ENCODE measurements at regions not wholly inside any gene's neighbourhood (a gene's known extent, or its start where the extent isn't known, plus 50 kb on each side); places are given as distances from the start of the nearest gene placed in this dataset.

DNA sequence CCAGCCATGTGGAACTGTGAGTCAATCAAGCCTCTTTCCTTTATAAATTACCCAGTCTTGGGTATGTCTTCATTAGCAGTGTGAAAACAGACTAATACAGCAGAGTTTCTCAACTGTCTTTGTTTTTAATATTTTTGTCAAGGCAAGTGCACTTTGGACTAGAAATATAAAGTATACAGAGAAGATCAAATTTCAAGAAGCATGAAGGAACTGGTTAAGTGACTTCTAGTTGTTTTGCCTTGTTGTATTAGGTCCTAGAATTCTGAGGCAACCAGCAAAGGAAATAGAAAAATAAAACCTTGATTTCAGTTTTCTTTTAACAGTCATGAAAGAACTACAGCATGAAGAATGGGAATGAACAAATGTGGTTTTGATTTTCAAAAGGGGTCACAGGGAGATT is 131.1 kb upstream of the PTGFR start:
- ChIA-PET CTCF (no interaction called here), POLR2A (no interaction called here)
- H3K9me3 Mint-ChIP-seq (ENCODE audit: unreplicated experiment), result no peaks in the 10 kb centered on the region
- TF ChIP-seq, protein P1, sequence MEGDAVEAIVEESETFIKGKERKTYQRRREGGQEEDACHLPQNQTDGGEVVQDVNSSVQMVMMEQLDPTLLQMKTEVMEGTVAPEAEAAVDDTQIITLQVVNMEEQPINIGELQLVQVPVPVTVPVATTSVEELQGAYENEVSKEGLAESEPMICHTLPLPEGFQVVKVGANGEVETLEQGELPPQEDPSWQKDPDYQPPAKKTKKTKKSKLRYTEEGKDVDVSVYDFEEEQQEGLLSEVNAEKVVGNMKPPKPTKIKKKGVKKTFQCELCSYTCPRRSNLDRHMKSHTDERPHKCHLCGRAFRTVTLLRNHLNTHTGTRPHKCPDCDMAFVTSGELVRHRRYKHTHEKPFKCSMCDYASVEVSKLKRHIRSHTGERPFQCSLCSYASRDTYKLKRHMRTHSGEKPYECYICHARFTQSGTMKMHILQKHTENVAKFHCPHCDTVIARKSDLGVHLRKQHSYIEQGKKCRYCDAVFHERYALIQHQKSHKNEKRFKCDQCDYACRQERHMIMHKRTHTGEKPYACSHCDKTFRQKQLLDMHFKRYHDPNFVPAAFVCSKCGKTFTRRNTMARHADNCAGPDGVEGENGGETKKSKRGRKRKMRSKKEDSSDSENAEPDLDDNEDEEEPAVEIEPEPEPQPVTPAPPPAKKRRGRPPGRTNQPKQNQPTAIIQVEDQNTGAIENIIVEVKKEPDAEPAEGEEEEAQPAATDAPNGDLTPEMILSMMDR (IDR thresholded peaks at IDR 0.05; ENCODE audit: unreplicated experiment), result no peak
- H3K27ac Mint-ChIP-seq (ENCODE audit: low read depth, unreplicated experiment), result no peak overlapping the region
- no peaks in the 10 kb centered on the region for H3K27me3 Mint-ChIP-seq (ENCODE audit: insufficient read depth, unreplicated experiment)
- H3K36me3 Mint-ChIP-seq (ENCODE audit: insufficient read depth, unreplicated experiment), result no peaks in the 10 kb centered on the region
- BruUV-seq (replicated peaks), result no TSS peak
- DNase-seq (ENCODE audit: unreplicated experiment), result no peak
- H3K4me3 Mint-ChIP-seq (ENCODE audit: unreplicated experiment), result no peak overlapping the region
- no peaks in the 10 kb centered on the region for H3K4me1 Mint-ChIP-seq (ENCODE audit: insufficient read depth, unreplicated experiment)
- intact Hi-C loops (cut with micrococcal nuclease), result no loop called here

DNA sequence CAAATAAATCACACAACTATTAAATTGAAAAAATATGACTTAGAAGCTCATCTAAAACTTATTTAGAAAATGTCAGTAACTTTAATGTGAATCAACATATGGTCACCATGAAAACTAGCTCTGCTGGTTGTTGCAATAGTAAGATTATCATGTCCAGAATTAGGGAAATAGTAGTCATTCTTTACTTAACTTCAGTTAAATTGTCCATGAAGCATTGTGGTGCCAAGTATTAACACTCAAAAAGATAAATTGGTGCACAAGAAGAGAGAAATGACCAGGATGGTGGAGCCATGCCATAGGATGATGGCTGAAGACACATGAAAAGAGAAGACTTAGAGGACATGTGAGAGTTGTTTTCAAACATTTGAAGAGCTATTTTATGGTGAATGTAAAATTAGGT is 130.2 kb upstream of the PTGFR start:
- Mint-ChIP-seq H3K4me3 (ENCODE audit: unreplicated experiment) (no peak overlapping the region), H3K4me1 (ENCODE audit: insufficient read depth, unreplicated experiment) (no peaks in the 10 kb centered on the region), H3K27ac (ENCODE audit: low read depth, unreplicated experiment) (no peak overlapping the region), H3K36me3 (ENCODE audit: insufficient read depth, unreplicated experiment) (no peaks in the 10 kb centered on the region), H3K9me3 (ENCODE audit: unreplicated experiment) (no peaks in the 10 kb centered on the region), H3K27me3 (ENCODE audit: insufficient read depth, unreplicated experiment) (no peaks in the 10 kb centered on the region)
- ChIA-PET POLR2A (interaction anchor here (0.8 to 1.2 kb wide), 2 partner anchors 9 to 14 kb away, joined by 3 to 5 read pairs; no protein-coding TSS in a partner anchor), CTCF (interaction anchor here (0.6 kb wide), 2 partner anchors 14 to 768 kb away, joined by 3 read pairs; no protein-coding TSS in a partner anchor)
- TF ChIP-seq, protein P1 (IDR thresholded peaks at IDR 0.05; ENCODE audit: unreplicated experiment), result no peak
- no TSS peak for BruUV-seq (replicated peaks)
- no peak for DNase-seq (ENCODE audit: unreplicated experiment)
- intact Hi-C loops (cut with micrococcal nuclease), result no loop called here

DNA sequence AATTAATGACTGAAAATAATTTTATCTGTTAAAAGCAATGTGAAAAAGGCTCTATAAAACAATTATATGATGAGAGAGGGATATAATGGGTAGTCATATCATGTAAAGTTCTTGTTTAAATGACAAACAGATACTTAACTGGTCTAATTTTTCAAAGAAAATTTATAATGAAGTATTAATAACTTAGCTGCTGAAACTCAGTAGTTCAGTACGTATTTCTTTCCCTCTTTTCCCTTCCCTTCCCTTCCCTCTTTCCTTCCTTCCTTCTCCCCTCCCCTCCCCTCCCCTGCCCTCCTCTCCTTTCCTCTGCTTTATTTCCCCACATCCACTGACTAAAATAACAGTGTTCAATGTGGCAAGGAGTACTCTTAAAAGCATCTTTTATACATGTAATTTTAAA is 123.1 kb upstream of the PTGFR start:
- H3K27me3 Mint-ChIP-seq (ENCODE audit: insufficient read depth, unreplicated experiment), result no peaks in the 10 kb centered on the region
- CTCF ChIA-PET, result no interaction called here
- no peak for DNase-seq (ENCODE audit: unreplicated experiment)
- peak overlapping the region; percentile 96 for H3K27ac Mint-ChIP-seq (ENCODE audit: low read depth, unreplicated experiment)
- H3K9me3 Mint-ChIP-seq (ENCODE audit: unreplicated experiment), result no peaks in the 10 kb centered on the region
- TF ChIP-seq, protein P1 (IDR thresholded peaks at IDR 0.05; ENCODE audit: unreplicated experiment), result no peak
- no TSS peak for BruUV-seq (replicated peaks)
- H3K4me3 Mint-ChIP-seq (ENCODE audit: unreplicated experiment), result no peak overlapping the region
- H3K4me1 Mint-ChIP-seq (ENCODE audit: insufficient read depth, unreplicated experiment), result peaks cover 40% of the 10 kb centered on the region
- POLR2A ChIA-PET, result no interaction called here
- no peaks in the 10 kb centered on the region for H3K36me3 Mint-ChIP-seq (ENCODE audit: insufficient read depth, unreplicated experiment)
- intact Hi-C loops (cut with micrococcal nuclease), result no loop called here

DNA sequence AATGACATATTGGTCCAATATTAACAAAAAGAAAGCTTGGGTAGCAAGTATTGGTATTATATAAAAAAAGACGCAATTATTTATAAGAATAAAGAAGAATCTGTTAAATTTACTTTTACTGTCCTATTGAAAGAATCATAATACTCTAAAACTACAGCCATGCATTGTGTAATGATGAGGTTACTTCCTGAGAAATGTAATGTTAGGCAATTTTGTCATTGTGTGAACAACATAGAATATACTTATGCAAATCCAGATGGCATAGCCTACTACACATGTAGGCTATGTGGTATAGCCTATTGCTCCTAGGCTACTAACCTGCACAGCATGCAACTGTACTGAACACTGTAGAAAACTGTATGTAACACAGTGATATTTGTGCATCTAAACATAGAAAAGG is 121.2 kb upstream of the PTGFR start:
- Mint-ChIP-seq H3K27me3 (ENCODE audit: insufficient read depth, unreplicated experiment) (no peaks in the 10 kb centered on the region), H3K27ac (ENCODE audit: low read depth, unreplicated experiment) (peak overlapping the region; percentile 96)
- intact Hi-C loops (cut with micrococcal nuclease), result no loop called here

More for the DNA sequence above, 121.2 kb upstream of the PTGFR start:
- TF ChIP-seq, protein P1 (IDR thresholded peaks at IDR 0.05; ENCODE audit: unreplicated experiment), result no peak
- H3K4me3 Mint-ChIP-seq (ENCODE audit: unreplicated experiment), result no peak overlapping the region
- POLR2A ChIA-PET, result interaction anchor here (1.3 to 1.8 kb wide), 2 partner anchors 9 to 17 kb away, joined by 5 to 6 read pairs; no protein-coding TSS in a partner anchor
- DNase-seq (ENCODE audit: unreplicated experiment), result peak; percentile 57
- H3K9me3 Mint-ChIP-seq (ENCODE audit: unreplicated experiment), result no peaks in the 10 kb centered on the region
- CTCF ChIA-PET, result interaction anchor here (2.0 kb wide), 1 partner anchor 35 kb away, joined by 4 read pairs; no protein-coding TSS in a partner anchor
- H3K36me3 Mint-ChIP-seq (ENCODE audit: insufficient read depth, unreplicated experiment), result no peaks in the 10 kb centered on the region
- no TSS peak for BruUV-seq (replicated peaks)
- H3K4me1 Mint-ChIP-seq (ENCODE audit: insufficient read depth, unreplicated experiment), result peaks cover 40% of the 10 kb centered on the region
